H54 (cell line): ENCODE measurements at regions not wholly inside any gene's neighbourhood (a gene's known extent, or its start where the extent isn't known, plus 50 kb on each side); places are given as distances from the start of the nearest gene placed in this dataset.

Experiments
- DNase-seq: peaks from one replicate; pipeline ENCODE4 v3.0.0; 2011; ENCODE audit warnings: low spot score, mixed read lengths; ENCODE audit not compliant: insufficient read length
- FAIRE-seq: peaks from 3 replicates; lab custom pipeline; 2011; peaks lifted over from hg19 to GRCh38; lab: Jason Lieb, UNC
- POLR2A ChIP-seq: IDR thresholded peaks from 2 replicates; pipeline ENCODE4 v1.6.1; 2011; ENCODE audit warnings: low read depth, mild to moderate bottlenecking, low read length

DNA sequence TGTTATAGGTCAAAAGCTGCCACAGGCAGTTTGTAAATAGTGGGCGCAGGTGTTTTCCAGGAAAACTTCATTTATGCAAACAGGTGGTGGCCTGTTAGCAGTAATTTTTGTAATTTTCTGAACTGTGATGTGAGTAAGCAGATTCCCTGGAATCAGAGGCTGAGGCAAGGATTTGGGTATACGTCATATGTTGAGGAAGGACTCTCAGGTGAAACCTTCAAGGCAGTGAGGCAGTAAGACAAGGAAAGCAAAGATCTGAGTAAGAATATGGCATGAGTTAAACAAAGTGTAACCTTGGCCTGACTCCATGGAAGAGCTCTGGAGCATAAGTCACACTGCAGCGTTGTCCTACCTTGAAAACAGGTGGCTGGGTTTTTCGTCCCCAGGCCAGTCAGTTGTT lies 291.1 kb upstream of the BTBD3 start:
- DNase-seq (no peak), FAIRE-seq (no peak)
- no peak for TF ChIP-seq POLR2A

DNA sequence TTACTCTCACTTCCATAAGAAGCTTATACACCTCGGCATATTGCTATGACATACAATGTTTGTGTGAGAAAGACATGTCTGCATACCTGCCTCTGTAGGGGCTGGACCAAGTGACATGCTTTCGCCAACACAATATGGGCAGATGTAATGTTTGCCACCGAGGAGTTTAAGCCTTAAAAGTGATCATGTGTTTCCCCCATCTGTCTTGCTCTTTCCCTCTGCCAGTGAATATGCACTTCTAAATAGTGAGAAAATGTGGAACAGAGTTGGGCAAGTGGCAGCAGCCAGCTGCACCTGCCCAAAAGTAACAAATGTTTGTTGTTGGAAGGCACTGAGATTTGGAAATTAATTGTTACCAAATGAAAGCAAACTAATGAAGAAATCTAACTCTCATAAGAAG lies 274.8 kb upstream of the BTBD3 start:
- no peak for FAIRE-seq
- DNase-seq = no peak
- TF ChIP-seq POLR2A = no peak

DNA sequence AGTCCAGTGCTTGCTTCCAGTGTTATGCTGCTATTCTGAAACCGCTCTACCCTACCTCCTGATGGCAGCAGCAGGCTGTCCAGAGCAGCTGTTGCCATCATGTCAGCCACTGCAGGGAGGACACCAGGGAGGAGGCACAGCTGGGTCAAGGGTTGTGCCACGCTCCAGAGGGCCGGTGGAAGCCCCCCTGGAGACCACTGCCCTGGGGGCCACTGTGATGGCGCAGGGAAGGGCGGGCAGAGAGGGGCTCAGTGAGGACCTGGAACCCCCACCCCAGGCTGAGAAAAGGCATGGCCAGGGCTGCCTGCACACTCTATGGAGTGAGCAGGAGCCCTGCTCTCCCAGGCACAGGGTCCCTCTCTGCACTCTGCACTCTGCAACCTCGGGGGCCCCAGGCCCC lies 271.3 kb upstream of the BTBD3 start:
- TF ChIP-seq POLR2A = no peak
- no peak for FAIRE-seq

DNA sequence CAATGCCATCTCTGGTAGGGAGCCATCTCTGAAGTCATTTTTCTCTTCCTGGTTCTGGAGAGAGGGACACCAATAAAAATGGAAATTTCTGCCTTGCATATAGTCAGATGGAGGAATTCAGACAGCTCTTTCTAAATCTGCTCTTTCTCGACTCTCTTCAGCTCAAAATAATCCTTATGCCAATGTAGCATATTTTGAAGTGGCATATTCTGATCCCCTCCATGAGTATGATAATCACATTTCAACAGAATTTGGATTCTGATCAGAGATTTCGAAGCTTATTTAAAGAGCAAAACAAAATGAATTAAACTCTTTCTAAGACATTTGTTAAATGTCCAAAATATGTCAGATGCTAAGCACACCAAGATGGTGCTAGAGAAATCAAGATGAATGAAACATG lies 267.1 kb upstream of the BTBD3 start:
- TF ChIP-seq POLR2A = no peak
- FAIRE-seq (no peak), DNase-seq (no peak)

More for the DNA sequence above, 271.3 kb upstream of the BTBD3 start:
- no peak for DNase-seq

DNA sequence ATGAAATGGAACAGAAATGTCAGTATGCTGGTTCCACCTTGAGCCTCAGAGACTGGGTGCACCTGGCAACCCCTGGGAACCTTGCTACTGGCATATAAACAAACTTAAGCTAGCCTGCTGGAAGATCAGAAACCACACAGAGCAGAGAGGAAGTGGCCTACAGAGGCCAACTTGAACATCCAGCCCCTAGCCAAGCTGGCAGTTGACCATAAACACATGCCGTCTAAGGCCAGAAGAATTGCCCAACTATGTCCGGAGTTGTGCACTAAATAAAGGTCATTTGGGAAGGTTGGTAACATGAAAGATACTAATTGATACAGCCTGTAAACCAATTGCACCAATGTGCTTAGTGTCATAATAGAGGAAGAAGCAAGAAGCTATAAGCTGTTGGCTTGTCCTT lies 266.6 kb upstream of the BTBD3 start:
- FAIRE-seq = no peak
- no peak for TF ChIP-seq POLR2A
- no peak for DNase-seq

DNA sequence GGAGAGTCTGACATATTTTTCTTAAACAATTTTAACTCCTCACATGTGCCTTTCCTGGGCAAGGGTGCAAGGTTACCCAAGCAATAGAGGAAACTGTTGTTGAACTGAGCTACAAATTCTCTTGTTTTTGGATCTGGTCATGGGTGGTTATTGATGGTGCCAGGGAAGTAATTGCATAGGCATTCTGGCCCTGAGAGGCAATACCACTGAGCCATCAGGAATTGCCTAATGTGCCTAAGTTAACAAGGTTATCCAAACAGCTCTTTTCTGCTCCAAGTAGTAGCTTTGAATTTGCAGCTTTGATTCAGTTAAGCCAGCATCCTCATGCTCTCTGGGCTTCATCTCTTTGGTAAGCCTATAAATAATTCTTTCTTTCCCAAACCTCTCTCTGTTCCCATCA lies 266.0 kb upstream of the BTBD3 start:
- DNase-seq (no peak), FAIRE-seq (no peak)
- TF ChIP-seq POLR2A = no peak

DNA sequence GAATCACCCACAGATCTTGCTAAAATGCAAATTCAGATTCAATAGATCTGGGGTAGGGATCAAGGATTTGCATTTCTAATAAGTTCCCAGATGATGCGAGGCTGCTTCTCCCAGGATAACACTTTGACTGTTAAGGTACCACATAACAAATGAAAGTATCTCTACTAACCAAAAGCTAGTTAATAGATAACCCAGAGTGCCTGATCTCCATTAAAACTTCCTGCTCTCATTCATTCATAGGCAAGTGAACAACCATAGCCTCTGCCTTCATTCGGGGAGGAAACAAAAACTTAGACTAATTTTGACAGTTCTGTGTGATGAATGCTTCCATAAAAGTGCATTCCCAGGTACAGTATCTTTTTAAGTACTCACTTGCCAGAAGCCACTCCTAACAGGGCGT lies 265.6 kb upstream of the BTBD3 start:
- FAIRE-seq = no peak
- no peak for TF ChIP-seq POLR2A
- DNase-seq = no peak

DNA sequence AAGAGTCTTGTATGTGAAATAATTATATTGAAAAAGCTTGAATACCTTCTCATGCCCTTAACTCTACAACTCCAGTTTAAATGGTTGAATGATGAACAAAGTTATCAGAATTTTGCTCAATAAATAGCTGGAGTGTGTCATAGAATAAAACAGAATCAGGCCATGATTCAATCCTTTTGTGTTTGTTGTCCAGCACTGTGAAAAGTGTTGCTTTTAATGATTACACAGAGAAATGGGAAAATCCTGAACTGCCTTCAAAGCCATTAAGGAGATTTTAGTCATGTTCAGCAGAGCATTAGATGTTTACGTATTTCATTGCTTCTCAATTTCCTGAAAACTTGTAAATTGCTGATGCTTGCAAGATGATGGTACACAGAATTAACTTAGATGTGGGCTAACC lies 262.9 kb upstream of the BTBD3 start:
- no peak for DNase-seq
- FAIRE-seq = no peak
- no peak for TF ChIP-seq POLR2A

DNA sequence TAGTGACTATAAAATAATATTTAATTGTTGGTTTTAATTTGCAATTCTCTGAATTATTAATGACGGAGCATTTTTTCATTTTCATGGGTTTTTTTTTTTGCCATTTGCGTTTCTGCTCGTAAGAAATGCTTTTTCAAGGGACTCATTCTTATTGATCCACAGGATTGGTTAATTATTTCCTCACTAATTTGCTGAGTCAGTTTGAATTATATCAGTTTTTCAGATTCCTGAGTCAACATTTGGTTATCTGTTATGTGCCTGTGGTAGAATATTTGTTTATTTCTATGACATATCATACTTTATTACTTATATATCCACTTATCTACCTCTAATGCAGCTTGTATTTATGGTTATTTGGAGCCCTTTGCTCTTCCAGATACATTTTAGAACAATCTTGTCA lies 257.0 kb upstream of the BTBD3 start:
- FAIRE-seq (no peak), DNase-seq (no peak)
- TF ChIP-seq POLR2A = no peak

DNA sequence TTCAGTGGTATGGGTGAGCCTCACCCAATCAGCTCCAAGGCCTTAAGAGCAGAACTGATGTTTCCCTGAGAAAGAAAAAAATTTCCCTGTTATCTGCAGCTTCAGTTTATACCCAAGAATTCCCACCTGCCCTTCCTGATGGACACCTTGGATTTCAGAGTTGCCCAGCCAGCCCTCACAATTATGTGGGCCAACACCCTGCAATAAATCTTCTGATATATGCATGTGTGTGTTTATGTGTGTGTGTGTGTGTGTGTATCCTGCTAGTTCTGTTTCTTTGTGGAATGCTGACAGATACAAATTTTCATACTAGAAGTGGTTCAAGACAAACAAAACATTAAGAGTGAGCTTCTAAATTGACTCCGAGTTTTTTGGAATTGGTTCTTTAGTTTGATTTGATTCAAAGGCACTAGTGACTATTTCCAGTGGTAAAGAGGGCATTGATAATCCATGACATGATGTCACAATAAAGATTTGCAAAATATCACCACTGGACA lies 246.6 kb upstream of the BTBD3 start:
- DNase-seq = no peak
- no peak for TF ChIP-seq POLR2A
- FAIRE-seq = no peak

DNA sequence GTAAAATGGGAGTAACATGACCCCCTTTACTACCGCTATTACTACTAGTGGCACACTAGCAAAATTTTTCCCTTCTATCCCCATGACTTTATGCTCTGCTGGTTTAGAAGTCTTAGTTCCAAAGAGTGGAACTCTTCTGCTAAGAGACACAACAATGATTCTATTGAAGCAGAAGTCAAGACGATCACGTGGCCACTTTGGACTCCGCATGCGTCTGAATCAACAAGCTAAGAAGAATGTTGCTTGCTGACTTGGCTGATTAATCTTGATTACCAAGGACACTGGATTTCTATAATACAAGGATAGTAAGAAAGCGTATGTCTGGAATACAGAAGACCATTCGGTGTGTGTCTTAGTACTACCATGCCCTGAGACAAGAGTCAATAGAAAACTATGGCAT lies 244.7 kb upstream of the BTBD3 start:
- DNase-seq (no peak), FAIRE-seq (no peak)
- TF ChIP-seq POLR2A = no peak

DNA sequence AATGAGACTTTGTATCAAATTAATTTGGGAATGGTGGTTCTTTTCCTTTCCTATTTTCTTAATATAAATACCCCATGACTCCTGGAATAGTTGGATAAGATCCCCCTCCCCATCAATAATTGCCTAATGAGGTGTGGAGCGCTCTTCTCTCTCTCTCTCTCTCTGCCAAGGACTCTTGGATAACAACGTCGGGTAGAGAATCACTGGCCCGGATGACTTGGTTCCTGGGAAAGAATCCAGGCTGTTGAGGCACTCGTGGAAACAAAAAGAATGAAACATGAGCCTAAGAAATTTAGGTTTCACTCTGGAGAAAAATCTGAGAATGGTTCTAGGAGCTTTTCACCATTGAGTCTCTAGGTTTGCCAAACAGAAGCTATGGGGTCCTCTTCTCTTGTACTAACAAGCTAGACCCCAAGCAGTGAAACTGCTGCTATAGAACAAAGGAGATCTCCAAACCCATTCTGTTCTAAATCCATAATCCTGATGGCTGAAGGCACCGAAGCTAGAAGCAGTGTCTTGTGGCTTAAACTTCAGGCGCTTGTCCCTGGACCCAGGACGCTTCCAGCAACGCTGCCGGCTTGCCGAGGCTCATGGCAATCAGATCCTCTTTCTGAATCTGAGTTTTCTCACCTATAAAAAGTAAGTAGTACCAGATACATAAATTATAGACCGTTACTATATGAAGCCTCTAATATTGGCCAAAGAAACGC lies 241.6 kb upstream of the BTBD3 start:
- DNase-seq (no peak), FAIRE-seq (no peak)
- no peak for TF ChIP-seq POLR2A

DNA sequence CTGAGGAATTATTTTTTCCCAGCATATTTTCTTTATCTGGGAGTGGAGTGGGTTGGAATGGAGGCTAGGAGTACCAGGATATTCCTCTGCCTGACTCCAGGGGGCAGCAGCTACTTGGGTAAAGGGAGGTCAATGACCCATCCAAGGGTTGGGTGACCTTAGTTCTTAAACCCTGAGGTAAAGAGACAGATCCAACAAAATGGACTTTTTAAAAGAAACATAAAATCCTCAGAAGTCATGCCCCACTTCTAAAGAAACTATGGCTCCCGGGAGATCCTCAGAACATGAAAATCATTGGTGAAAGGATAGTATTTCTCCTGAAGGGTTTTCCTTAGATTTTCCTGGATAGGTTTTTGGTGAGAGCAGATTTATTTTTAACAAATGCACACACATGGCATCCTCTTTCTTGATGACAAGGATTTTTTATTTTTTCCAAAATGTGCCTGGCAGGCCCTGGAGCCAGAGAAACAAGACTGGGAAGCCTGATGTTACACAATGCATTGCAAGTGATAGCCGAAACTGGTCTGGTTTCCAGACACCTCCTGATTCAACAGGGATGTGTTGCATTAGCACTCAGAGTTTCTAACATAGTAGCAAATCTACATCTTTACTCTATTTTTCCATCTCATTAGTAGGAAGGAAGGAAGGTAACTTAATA lies 240.9 kb upstream of the BTBD3 start:
- peak; percentile 50 for DNase-seq
- TF ChIP-seq POLR2A = no peak
- FAIRE-seq = peak; percentile 84

DNA sequence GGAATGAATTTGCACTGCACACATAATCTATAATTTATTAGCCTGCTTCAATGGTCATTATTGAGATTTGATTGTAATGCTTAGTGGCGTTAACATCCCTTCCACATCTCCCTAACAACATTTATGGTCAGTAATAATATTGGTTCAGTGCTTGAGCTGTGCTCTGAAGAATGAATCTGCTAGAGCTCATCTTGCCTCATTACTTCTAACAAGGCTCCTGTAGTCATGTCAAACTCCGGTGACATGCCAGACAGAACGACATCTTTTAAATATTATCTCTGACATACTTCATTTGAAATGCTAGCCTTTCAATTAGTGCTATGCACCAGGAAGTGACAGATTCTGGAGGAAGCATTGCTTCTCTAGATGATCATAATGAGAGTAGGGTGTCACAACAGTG lies 240.3 kb upstream of the BTBD3 start:
- TF ChIP-seq POLR2A = no peak
- FAIRE-seq (no peak), DNase-seq (no peak)

DNA sequence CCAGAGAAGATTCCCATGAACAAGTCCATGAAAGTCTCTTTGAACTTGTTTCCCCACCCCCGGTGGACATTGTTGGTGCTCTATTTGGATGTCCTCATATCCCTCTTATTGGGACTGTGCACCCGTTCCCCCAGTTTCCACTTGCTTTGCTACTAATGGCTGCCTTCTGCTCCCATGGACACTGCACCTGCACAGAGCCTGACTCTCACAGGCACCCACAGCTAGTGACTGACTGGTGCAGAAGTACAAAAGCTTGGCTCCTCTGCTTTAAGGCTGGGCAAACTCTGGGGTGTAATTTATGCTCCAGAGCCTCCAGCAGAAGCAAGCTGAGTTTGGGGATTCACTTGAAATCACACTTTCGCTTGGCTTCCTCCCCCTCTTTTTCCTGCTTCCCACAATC lies 239.9 kb upstream of the BTBD3 start:
- no peak for DNase-seq
- no peak for TF ChIP-seq POLR2A
- FAIRE-seq = no peak
